Endothelial cell of umbilical vein (primary cell): ENCODE measurements at regions not wholly inside any gene's neighbourhood (a gene's known extent, or its start where the extent isn't known, plus 50 kb on each side); places are given as distances from the start of the nearest gene placed in this dataset.

Source experiments
- BruUV-seq: library from RNA; stranded (reverse); fragments of 400-500 nt; replicated peaks from 2 replicates; lab custom pipeline; 2021; lab: Mats Ljungman, UMichigan
- CTCF ChIA-PET: fragments of 300-600, 350-600 bp; sonication (Branson Sonifier 250); formaldehyde crosslinking; loops from one replicate; lab custom pipeline; 2021; ENCODE audit warnings: antibody characterized with exemption, inconsistent platforms; lab: Charles Lee
- POLR2A ChIA-PET: fragments of 300-600, 350-600 bp; sonication (Branson Sonifier 250); formaldehyde crosslinking; loops from one replicate; lab custom pipeline; 2021; ENCODE audit warnings: antibody characterized with exemption, inconsistent platforms; lab: Charles Lee
- DNase-seq: peaks from one replicate; pipeline ENCODE4 v3.0.0-alpha.2; 2011; ENCODE audit warnings: low read depth, low spot score
- FAIRE-seq: peaks from 2 replicates; lab custom pipeline; 2011; peaks lifted over from hg19 to GRCh38; lab: Jason Lieb, UNC
- H2AFZ ChIP-seq: 2 replicates; pipeline ENCODE4 v1.6.0; 2012; ENCODE audit warnings: low read depth, low read length, control low read depth, inconsistent platforms
- H3K27ac ChIP-seq: 2 replicates; pipeline ENCODE4 v1.5.1; 2011; ENCODE audit warnings: low read depth, mild to moderate bottlenecking, control low read depth, low read length, moderate library complexity; ENCODE audit not compliant: insufficient read depth
- H3K27me3 ChIP-seq, 2 experiments: 2 replicates each; pipeline versions ENCODE4 v1.6.0 to v1.6.1; 2011; ENCODE audit warnings: low read length in 2 of 2, mixed read lengths in 1 of 2; ENCODE audit not compliant: control insufficient read depth in 2 of 2, insufficient read depth in 2 of 2
- H3K36me3 ChIP-seq, 2 experiments: 2 replicates in 1 of 2; 3 replicates in 1 of 2; pipeline ENCODE4 v1.5.1; 2011; ENCODE audit warnings: low read length in 2 of 2, mild to moderate bottlenecking in 1 of 2, moderate library complexity in 1 of 2; ENCODE audit not compliant: control insufficient read depth in 2 of 2, insufficient read depth in 2 of 2; ENCODE audit errors: extremely low read depth in 1 of 2
- H3K4me1 ChIP-seq: 3 replicates; pipeline ENCODE4 v1.5.1; 2011; ENCODE audit warnings: mild to moderate bottlenecking, low read length; ENCODE audit not compliant: control insufficient read depth, insufficient read depth; ENCODE audit errors: extremely low read depth
- H3K4me2 ChIP-seq: 2 replicates; pipeline ENCODE4 v1.6.1; 2011; ENCODE audit warnings: low read length, control low read depth, mixed read lengths; ENCODE audit not compliant: insufficient read depth
- H3K4me3 ChIP-seq, 3 experiments: fragments of 200-600 bp in 1 of 3; sonication (generic), shearing (Covaris generic) in 1 of 3; replicated peaks in 1 of 3; 2 replicates each; pipeline ENCODE4 v1.5.1; 2011 to 2016; ENCODE audit warnings: control low read depth in 3 of 3, low read length in 3 of 3, mild to moderate bottlenecking in 2 of 3, inconsistent platforms in 1 of 3, low read depth in 1 of 3, moderate library complexity in 1 of 3; ENCODE audit not compliant: insufficient read depth in 1 of 3
- H3K79me2 ChIP-seq: 2 replicates; pipeline ENCODE4 v1.6.0; 2012; ENCODE audit warnings: low read length, inconsistent platforms; ENCODE audit not compliant: control insufficient read depth, insufficient read depth
- H3K9ac ChIP-seq: replicated peaks from 2 replicates; pipeline ENCODE3; 2011; ENCODE audit warnings: low read length, control low read depth; ENCODE audit not compliant: insufficient read depth; ENCODE audit errors: extremely low read depth
- H3K9me1 ChIP-seq: replicated peaks from 3 replicates; pipeline ENCODE4 v1.6.0; 2011; ENCODE audit warnings: mild to moderate bottlenecking, low read length; ENCODE audit not compliant: control insufficient read depth, insufficient read depth; ENCODE audit errors: extremely low read depth
- H3K9me3 ChIP-seq: replicated peaks from 2 replicates; pipeline ENCODE4 v1.5.1; 2012; ENCODE audit warnings: low read length, inconsistent platforms; ENCODE audit not compliant: control insufficient read depth, insufficient read depth
- H4K20me1 ChIP-seq: replicated peaks from 2 replicates; pipeline ENCODE3; 2011; ENCODE audit warnings: mild to moderate bottlenecking, low read length; ENCODE audit not compliant: control insufficient read depth, insufficient read depth; ENCODE audit errors: extremely low read depth
- EZH2 ChIP-seq: IDR thresholded peaks from 2 replicates; pipeline ENCODE4 v1.6.1; 2012; ENCODE audit warnings: borderline replicate concordance, low read depth, mild to moderate bottlenecking, moderate library complexity, low read length, inconsistent platforms; ENCODE audit not compliant: severe bottlenecking
- FOS ChIP-seq: IDR thresholded peaks from 2 replicates; pipeline ENCODE4 v1.6.1; 2011; ENCODE audit warnings: mild to moderate bottlenecking, low read length, moderate library complexity, borderline replicate concordance; ENCODE audit not compliant: insufficient read depth
- GATA2 ChIP-seq: IDR thresholded peaks from 2 replicates; pipeline ENCODE4 v1.7.0; 2011; ENCODE audit warnings: low read depth, mild to moderate bottlenecking, moderate library complexity, mixed read lengths, low read length; ENCODE audit not compliant: insufficient read length, insufficient read depth
- JUN ChIP-seq: IDR thresholded peaks from 2 replicates; pipeline ENCODE4 v1.6.1; 2011; ENCODE audit warnings: borderline replicate concordance, low read depth; ENCODE audit not compliant: insufficient read length, insufficient read depth
- MYC ChIP-seq: IDR thresholded peaks from one replicate; pipeline ENCODE4 v1.6.1; 2011; ENCODE audit warnings: mild to moderate bottlenecking, low read depth, low read length
- POLR2A ChIP-seq: IDR thresholded peaks from 2 replicates; pipeline ENCODE4 v1.6.1; 2012; ENCODE audit warnings: low read depth, mild to moderate bottlenecking, control low read depth, low read length
- POLR2AphosphoS5 ChIP-seq: IDR thresholded peaks from 2 replicates; pipeline ENCODE4 v1.6.1; 2012; ENCODE audit warnings: low read depth, mild to moderate bottlenecking, control low read depth, low read length, moderate library complexity; ENCODE audit not compliant: insufficient read depth
- dilution Hi-C: fragments of 300-500 bp; cut with MboI; formaldehyde crosslinking; loops from one replicate; pipeline ENCODE4 v1.15.0; 2019; ENCODE audit warnings: low sequenced_read_pairs; ENCODE audit not compliant: extremely low pct_ligation_motif_present
- intact Hi-C: fragments of 100-400 bp; cut with micrococcal nuclease; formaldehyde crosslinking; loops from one replicate; pipeline ENCODE4 v1.10.0; 2022
- TF ChIP-seq, protein P1 (sequence below), 2 donors: IDR thresholded peaks; 1 replicate in 1 of 2; 2 replicates in 1 of 2; pipeline ENCODE4 v1.5.1; 2011; ENCODE audit warnings: low read length in 2 of 2, mild to moderate bottlenecking in 2 of 2, moderate library complexity in 2 of 2, control low read depth in 1 of 2, inconsistent platforms in 1 of 2, low read depth in 1 of 2; ENCODE audit not compliant: insufficient read depth in 1 of 2; ENCODE audit errors: extremely low read depth in 1 of 2
- TF ChIP-seq, protein P2 (sequence below): IDR thresholded peaks from 2 replicates; pipeline ENCODE4 v1.6.1; 2011; ENCODE audit not compliant: insufficient read depth, insufficient read length

DNA sequence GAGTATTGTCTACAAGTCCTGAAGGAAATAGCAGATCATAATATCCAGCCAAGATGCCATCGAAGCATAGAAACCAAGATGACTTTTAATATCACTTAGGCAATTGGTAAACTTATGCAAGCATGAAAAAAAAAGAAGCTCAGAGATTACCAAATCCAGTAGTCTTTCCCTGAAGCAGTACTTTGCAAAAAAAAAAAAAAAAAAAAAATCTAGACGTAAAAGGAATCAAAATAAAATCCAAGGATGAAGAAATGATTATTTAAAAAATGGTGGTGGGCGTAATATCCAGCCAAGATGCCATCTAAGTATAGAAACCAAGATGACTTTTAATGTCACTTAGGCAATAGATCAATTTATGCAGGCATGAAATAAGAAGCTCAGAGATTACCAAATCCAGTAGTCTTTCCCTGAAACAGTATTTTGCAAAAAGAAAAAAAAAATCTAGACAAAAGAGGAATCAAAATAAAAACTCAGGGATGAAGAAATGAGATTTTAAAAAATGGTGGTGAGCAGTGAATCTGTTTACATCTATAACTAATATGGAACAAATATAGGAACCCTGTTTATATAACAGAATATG lies 108.8 kb downstream of the GYPC start:
- no TSS peak for BruUV-seq
- H3K4me1 ChIP-seq = no peaks in the 10 kb centered on the region
- no peaks in the 10 kb centered on the region for H4K20me1 ChIP-seq
- H3K4me3 ChIP-seq = no peak overlapping the region
- no peak overlapping the region for H3K27ac ChIP-seq
- no peaks in the 10 kb centered on the region for H3K9me1 ChIP-seq
- no peak for TF ChIP-seq EZH2
- TF ChIP-seq MYC = no peak
- TF ChIP-seq GATA2 = no peak
- TF ChIP-seq FOS = no peak
- TF ChIP-seq POLR2AphosphoS5 = no peak
- no peak for TF ChIP-seq JUN
- TF ChIP-seq POLR2A = no peak
- TF ChIP-seq, protein P1, sequence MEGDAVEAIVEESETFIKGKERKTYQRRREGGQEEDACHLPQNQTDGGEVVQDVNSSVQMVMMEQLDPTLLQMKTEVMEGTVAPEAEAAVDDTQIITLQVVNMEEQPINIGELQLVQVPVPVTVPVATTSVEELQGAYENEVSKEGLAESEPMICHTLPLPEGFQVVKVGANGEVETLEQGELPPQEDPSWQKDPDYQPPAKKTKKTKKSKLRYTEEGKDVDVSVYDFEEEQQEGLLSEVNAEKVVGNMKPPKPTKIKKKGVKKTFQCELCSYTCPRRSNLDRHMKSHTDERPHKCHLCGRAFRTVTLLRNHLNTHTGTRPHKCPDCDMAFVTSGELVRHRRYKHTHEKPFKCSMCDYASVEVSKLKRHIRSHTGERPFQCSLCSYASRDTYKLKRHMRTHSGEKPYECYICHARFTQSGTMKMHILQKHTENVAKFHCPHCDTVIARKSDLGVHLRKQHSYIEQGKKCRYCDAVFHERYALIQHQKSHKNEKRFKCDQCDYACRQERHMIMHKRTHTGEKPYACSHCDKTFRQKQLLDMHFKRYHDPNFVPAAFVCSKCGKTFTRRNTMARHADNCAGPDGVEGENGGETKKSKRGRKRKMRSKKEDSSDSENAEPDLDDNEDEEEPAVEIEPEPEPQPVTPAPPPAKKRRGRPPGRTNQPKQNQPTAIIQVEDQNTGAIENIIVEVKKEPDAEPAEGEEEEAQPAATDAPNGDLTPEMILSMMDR (IDR thresholded peaks at IDR 0.05; ENCODE audit: extremely low read depth in 1 of 2, insufficient read depth in 1 of 2, low read depth in 1 of 2, low read length in 2 of 2) = no peak
- TF ChIP-seq, protein P2, sequence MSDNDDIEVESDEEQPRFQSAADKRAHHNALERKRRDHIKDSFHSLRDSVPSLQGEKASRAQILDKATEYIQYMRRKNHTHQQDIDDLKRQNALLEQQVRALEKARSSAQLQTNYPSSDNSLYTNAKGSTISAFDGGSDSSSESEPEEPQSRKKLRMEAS = no peak
- no peak overlapping the region for H3K4me2 ChIP-seq
- intact Hi-C loops (no loop called here), dilution Hi-C loops (no loop called here)
- no peak overlapping the region for H3K9ac ChIP-seq
- H3K9me3 ChIP-seq = no peaks in the 10 kb centered on the region
- FAIRE-seq (no peak), DNase-seq (no peak)
- no peak overlapping the region for H2AFZ ChIP-seq
- ChIA-PET POLR2A (no interaction called here), CTCF (no interaction called here)
- H3K79me2 ChIP-seq = no peaks in the 10 kb centered on the region
- no peaks in the 10 kb centered on the region for H3K36me3 ChIP-seq
- H3K27me3 ChIP-seq = no peaks in the 10 kb centered on the region
